ENCODE measurements at regions not wholly inside any gene's neighbourhood (a gene's known extent, or its start where the extent isn't known, plus 50 kb on each side); places are given as distances from the start of the nearest gene placed in this dataset.

DNA sequence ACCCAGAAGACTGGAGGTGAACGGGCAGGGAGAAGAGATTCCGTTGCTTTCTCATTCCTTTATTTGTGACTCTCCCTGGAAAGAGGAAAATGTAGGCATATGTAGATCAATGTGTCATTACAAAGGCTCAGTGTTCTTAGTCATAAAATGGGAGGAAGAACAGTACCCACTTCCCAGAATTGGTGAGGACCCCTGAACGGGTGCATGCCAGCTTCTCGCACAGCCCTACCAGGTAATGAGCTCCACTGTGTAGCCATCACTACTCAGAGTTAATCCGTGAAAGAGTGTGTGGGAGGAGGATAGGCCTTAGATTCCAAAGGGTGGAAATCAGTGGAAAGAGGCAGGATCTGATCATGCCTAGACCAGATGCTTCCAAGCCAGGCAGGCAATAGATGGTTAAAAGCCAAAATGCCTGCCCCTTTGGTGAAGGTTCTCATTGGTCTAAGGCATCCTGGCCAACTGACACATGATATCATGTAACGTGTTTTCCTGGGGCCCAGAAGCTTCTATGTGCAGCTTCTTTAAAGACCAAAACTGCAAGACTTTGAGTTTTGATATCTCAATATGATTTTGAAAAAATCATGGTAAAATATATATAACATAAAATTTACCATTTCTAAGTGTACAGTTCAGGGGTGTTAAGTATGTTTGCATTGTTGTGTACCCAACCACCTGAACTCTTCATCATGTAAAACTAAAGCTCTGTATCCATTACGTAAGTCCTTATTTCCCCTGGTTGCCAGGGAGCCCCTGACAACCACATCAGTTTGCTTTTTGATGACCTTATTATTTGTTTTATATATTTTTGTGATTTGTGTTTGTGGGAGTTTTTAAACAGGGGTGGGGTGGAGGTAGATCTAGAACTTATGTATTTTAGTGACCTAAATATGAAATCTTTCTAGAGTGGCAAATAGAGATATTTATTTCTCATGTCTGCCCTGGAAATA lies 402.2 kb upstream of the CFAP20DC start:
- no peaks in the 10 kb centered on the region for H3K79me2 ChIP-seq (replicated peaks; ENCODE audit: insufficient read depth, low read length)
- H4K20me1 ChIP-seq (ENCODE audit: insufficient read depth) = no peaks in the 10 kb centered on the region
- H3K4me2 ChIP-seq (ENCODE audit: low read length) = no peak overlapping the region
- no peak overlapping the region for H2AFZ ChIP-seq (ENCODE audit: low read depth, low read length)
- H3K9me3 ChIP-seq (ENCODE audit: low read length) = no peaks in the 10 kb centered on the region
- no peaks in the 10 kb centered on the region for H3F3A ChIP-seq (ENCODE audit: insufficient read depth, low read length, poor library complexity, severe bottlenecking)
- H3K4me3 ChIP-seq (ENCODE audit: low read length) = no peak overlapping the region
- H3K9ac ChIP-seq (ENCODE audit: low read length) = no peak overlapping the region
- TF ChIP-seq EP300 (conservative IDR thresholded peaks at IDR 0.05; ENCODE audit: poor library complexity, severe bottlenecking) = no peak
- no peak for TF ChIP-seq TAF1 (IDR thresholded peaks at IDR 0.05; ENCODE audit: low read depth)
- TF ChIP-seq REST (IDR thresholded peaks at IDR 0.05; ENCODE audit: borderline replicate concordance) = no peak
- no peak for TF ChIP-seq RAD21 (conservative IDR thresholded peaks at IDR 0.05)
- TF ChIP-seq, protein P1, sequence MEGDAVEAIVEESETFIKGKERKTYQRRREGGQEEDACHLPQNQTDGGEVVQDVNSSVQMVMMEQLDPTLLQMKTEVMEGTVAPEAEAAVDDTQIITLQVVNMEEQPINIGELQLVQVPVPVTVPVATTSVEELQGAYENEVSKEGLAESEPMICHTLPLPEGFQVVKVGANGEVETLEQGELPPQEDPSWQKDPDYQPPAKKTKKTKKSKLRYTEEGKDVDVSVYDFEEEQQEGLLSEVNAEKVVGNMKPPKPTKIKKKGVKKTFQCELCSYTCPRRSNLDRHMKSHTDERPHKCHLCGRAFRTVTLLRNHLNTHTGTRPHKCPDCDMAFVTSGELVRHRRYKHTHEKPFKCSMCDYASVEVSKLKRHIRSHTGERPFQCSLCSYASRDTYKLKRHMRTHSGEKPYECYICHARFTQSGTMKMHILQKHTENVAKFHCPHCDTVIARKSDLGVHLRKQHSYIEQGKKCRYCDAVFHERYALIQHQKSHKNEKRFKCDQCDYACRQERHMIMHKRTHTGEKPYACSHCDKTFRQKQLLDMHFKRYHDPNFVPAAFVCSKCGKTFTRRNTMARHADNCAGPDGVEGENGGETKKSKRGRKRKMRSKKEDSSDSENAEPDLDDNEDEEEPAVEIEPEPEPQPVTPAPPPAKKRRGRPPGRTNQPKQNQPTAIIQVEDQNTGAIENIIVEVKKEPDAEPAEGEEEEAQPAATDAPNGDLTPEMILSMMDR (IDR thresholded peaks at IDR 0.05; ENCODE audit: poor library complexity, severe bottlenecking) = no peak
- no peak for TF ChIP-seq SMC3 (conservative IDR thresholded peaks at IDR 0.05; ENCODE audit: poor library complexity)
- no peak overlapping the region for H3K27ac ChIP-seq (ENCODE audit: low read length)
- no peaks in the 10 kb centered on the region for H3K9me2 ChIP-seq (ENCODE audit: insufficient read depth, low read length)
- H3K36me3 ChIP-seq (ENCODE audit: insufficient read depth, low read length) = no peaks in the 10 kb centered on the region
- H3K27me3 ChIP-seq (ENCODE audit: insufficient read depth, low read depth, low read length) = no peaks in the 10 kb centered on the region

DNA sequence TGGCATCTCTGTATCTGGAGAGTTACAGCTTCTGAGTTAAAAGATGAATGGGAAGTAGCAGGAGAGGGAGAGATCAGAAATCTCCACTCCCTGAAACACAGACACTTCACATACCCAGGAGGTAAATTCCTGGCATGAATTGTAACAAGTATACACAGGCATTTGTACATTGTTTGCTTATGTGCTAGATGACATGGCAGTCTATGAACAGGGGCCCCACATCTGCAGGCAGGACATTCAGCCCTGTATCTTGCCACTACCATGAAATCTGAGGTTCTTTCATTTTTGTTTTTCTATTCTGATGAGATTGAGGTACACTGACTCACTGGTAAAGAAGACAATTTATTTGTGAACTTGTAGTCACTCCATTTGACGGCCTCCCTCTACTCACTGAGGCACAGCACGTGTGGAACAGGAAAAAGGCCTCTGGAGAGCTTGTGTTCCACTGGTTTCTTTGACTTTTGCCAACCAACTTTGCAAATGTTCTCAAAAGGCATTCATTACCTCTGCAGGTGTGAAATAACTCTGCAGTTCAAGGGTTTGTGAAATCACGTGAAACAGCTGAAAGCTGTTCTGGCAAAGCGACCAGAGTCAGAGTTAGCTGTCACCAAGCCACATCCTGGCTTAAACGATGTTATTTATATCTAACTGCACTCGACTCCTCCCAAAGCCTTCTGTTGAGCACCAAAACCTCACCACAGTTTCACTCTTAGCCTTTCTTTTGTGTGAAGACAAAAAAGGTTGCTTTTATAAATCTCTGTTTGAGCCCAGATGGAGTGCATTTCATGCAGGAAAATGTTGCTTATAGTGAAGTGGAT lies 401.3 kb upstream of the CFAP20DC start:
- no peaks in the 10 kb centered on the region for H3K27me3 ChIP-seq (ENCODE audit: insufficient read depth, low read depth, low read length)
- H2AFZ ChIP-seq (ENCODE audit: low read depth, low read length) = no peak overlapping the region
- H3K9me3 ChIP-seq (ENCODE audit: low read length) = no peaks in the 10 kb centered on the region
- H3K4me2 ChIP-seq (ENCODE audit: low read length) = peak overlapping the region; percentile 2
- H3K79me2 ChIP-seq (replicated peaks; ENCODE audit: insufficient read depth, low read length) = no peaks in the 10 kb centered on the region
- no peaks in the 10 kb centered on the region for H4K20me1 ChIP-seq (ENCODE audit: insufficient read depth)
- H3F3A ChIP-seq (ENCODE audit: insufficient read depth, low read length, poor library complexity, severe bottlenecking) = no peaks in the 10 kb centered on the region
- H3K9me2 ChIP-seq (ENCODE audit: insufficient read depth, low read length) = no peaks in the 10 kb centered on the region
- TF ChIP-seq, protein P1 (IDR thresholded peaks at IDR 0.05; ENCODE audit: poor library complexity, severe bottlenecking) = no peak
- TF ChIP-seq RAD21 (conservative IDR thresholded peaks at IDR 0.05) (no peak), REST (IDR thresholded peaks at IDR 0.05; ENCODE audit: borderline replicate concordance) (no peak), POLR2AphosphoS5 (IDR thresholded peaks at IDR 0.05) (no peak)
- peak overlapping the region; percentile 7 for H3K27ac ChIP-seq (ENCODE audit: low read length)
- no peak overlapping the region for H3K9ac ChIP-seq (ENCODE audit: low read length)
- no peaks in the 10 kb centered on the region for H3K36me3 ChIP-seq (ENCODE audit: insufficient read depth, low read length)
- H3K4me3 ChIP-seq (ENCODE audit: low read length) = no peak overlapping the region

Measured in neural cell (in vitro differentiated cells).